ENCODE measurements at regions not wholly inside any gene's neighbourhood (a gene's known extent, or its start where the extent isn't known, plus 50 kb on each side); places are given as distances from the start of the nearest gene placed in this dataset.
"Not testable (repeated sequence)": the region's sequence is repeated elsewhere in the genome, so short reads cannot be mapped to it uniquely, and the experiment has no call there.

- H3K4me3 ChIP-seq (ENCODE audit: low read depth, low read length); H3K27ac ChIP-seq (ENCODE audit: low read depth, low read length); H3K36me3 ChIP-seq (ENCODE audit: control insufficient read depth, insufficient read depth, low read length); H3K9ac ChIP-seq (ENCODE audit: low read depth, low read length); H3K9me3 ChIP-seq (ENCODE audit: control insufficient read depth, insufficient read depth, low read length); H3K27me3 ChIP-seq (ENCODE audit: control insufficient read depth, insufficient read depth, low read length); H3K4me1 ChIP-seq (ENCODE audit: control insufficient read depth, insufficient read depth, low read length): not testable (repeated sequence)
Measured at GRCh38 chr7:29703830-29704229, 102.5 kb upstream of the WIPF3 start.

GRCh38 chr7:29709002-29709401 lies 97.3 kb upstream of the WIPF3 start:
- not testable (repeated sequence) for H3K27ac ChIP-seq (ENCODE audit: low read depth, low read length); H3K4me3 ChIP-seq (ENCODE audit: low read depth, low read length); H3K9me3 ChIP-seq (ENCODE audit: control insufficient read depth, insufficient read depth, low read length); H3K27me3 ChIP-seq (ENCODE audit: control insufficient read depth, insufficient read depth, low read length); H3K9ac ChIP-seq (ENCODE audit: low read depth, low read length); H3K36me3 ChIP-seq (ENCODE audit: control insufficient read depth, insufficient read depth, low read length); H3K4me1 ChIP-seq (ENCODE audit: control insufficient read depth, insufficient read depth, low read length)

- H3K36me3 ChIP-seq (ENCODE audit: control insufficient read depth, insufficient read depth, low read length); H3K27me3 ChIP-seq (ENCODE audit: control insufficient read depth, insufficient read depth, low read length); H3K27ac ChIP-seq (ENCODE audit: low read depth, low read length); H3K4me3 ChIP-seq (ENCODE audit: low read depth, low read length); H3K9me3 ChIP-seq (ENCODE audit: control insufficient read depth, insufficient read depth, low read length): not testable (repeated sequence)
- Histone ChIP-seq H3K4me1 (ENCODE audit: control insufficient read depth, insufficient read depth, low read length) (peaks cover 17% of the 10 kb centered on the region), H3K9ac (ENCODE audit: low read depth, low read length) (0 out of 2 replicates have a peak overlapping the region, but pooled peaks have one; percentile 1)
Measured at GRCh38 chr7:29723127-29723526, 83.2 kb upstream of the WIPF3 start.

- Histone ChIP-seq H3K9me3 (ENCODE audit: control insufficient read depth, insufficient read depth, low read length) (no peaks in the 10 kb centered on the region), H3K27ac (ENCODE audit: low read depth, low read length) (no peak overlapping the region), H3K27me3 (ENCODE audit: control insufficient read depth, insufficient read depth, low read length) (no peaks in the 10 kb centered on the region), H3K36me3 (ENCODE audit: control insufficient read depth, insufficient read depth, low read length) (no peaks in the 10 kb centered on the region), H3K4me1 (ENCODE audit: control insufficient read depth, insufficient read depth, low read length) (peaks cover 17% of the 10 kb centered on the region), H3K9ac (ENCODE audit: low read depth, low read length) (no peak overlapping the region), H3K4me3 (ENCODE audit: low read depth, low read length) (no peak overlapping the region)
Measured at GRCh38 chr7:29723599-29723998, 82.7 kb upstream of the WIPF3 start.

- H3K36me3 ChIP-seq (ENCODE audit: control insufficient read depth, insufficient read depth, low read length); H3K9me3 ChIP-seq (ENCODE audit: control insufficient read depth, insufficient read depth, low read length); H3K27me3 ChIP-seq (ENCODE audit: control insufficient read depth, insufficient read depth, low read length); H3K4me1 ChIP-seq (ENCODE audit: control insufficient read depth, insufficient read depth, low read length); H3K27ac ChIP-seq (ENCODE audit: low read depth, low read length); H3K9ac ChIP-seq (ENCODE audit: low read depth, low read length); H3K4me3 ChIP-seq (ENCODE audit: low read depth, low read length): not testable (repeated sequence)
Measured at GRCh38 chr7:29729534-29730165, 76.7 kb upstream of the WIPF3 start.

GRCh38 chr7:29734246-29734731 lies 72.0 kb upstream of the WIPF3 start:
- Histone ChIP-seq H3K4me1 (ENCODE audit: control insufficient read depth, insufficient read depth, low read length) (no peaks in the 10 kb centered on the region), H3K4me3 (ENCODE audit: low read depth, low read length) (no peak overlapping the region), H3K27ac (ENCODE audit: low read depth, low read length) (no peak overlapping the region), H3K27me3 (ENCODE audit: control insufficient read depth, insufficient read depth, low read length) (no peaks in the 10 kb centered on the region), H3K9me3 (ENCODE audit: control insufficient read depth, insufficient read depth, low read length) (no peaks in the 10 kb centered on the region), H3K9ac (ENCODE audit: low read depth, low read length) (no peak overlapping the region), H3K36me3 (ENCODE audit: control insufficient read depth, insufficient read depth, low read length) (no peaks in the 10 kb centered on the region)

GRCh38 chr7:29747645-29748245 lies 58.6 kb upstream of the WIPF3 start:
- H3K9me3 ChIP-seq (ENCODE audit: control insufficient read depth, insufficient read depth, low read length); H3K36me3 ChIP-seq (ENCODE audit: control insufficient read depth, insufficient read depth, low read length); H3K27me3 ChIP-seq (ENCODE audit: control insufficient read depth, insufficient read depth, low read length); H3K9ac ChIP-seq (ENCODE audit: low read depth, low read length); H3K4me3 ChIP-seq (ENCODE audit: low read depth, low read length); H3K4me1 ChIP-seq (ENCODE audit: control insufficient read depth, insufficient read depth, low read length); H3K27ac ChIP-seq (ENCODE audit: low read depth, low read length): not testable (repeated sequence)

GRCh38 chr7:29748286-29749099 lies 57.8 kb upstream of the WIPF3 start:
- H3K9ac ChIP-seq (ENCODE audit: low read depth, low read length): no peak overlapping the region
- H3K27ac ChIP-seq (ENCODE audit: low read depth, low read length): no peak overlapping the region
- no peak overlapping the region for H3K4me3 ChIP-seq (ENCODE audit: low read depth, low read length)
- H3K36me3 ChIP-seq (ENCODE audit: control insufficient read depth, insufficient read depth, low read length): no peaks in the 10 kb centered on the region
- H3K9me3 ChIP-seq (ENCODE audit: control insufficient read depth, insufficient read depth, low read length): no peaks in the 10 kb centered on the region
- no peaks in the 10 kb centered on the region for H3K4me1 ChIP-seq (ENCODE audit: control insufficient read depth, insufficient read depth, low read length)
- no peaks in the 10 kb centered on the region for H3K27me3 ChIP-seq (ENCODE audit: control insufficient read depth, insufficient read depth, low read length)

GRCh38 chr7:29749701-29750321 lies 56.5 kb upstream of the WIPF3 start:
- Histone ChIP-seq H3K4me3 (ENCODE audit: low read depth, low read length) (no peak overlapping the region), H3K9me3 (ENCODE audit: control insufficient read depth, insufficient read depth, low read length) (no peaks in the 10 kb centered on the region), H3K36me3 (ENCODE audit: control insufficient read depth, insufficient read depth, low read length) (no peaks in the 10 kb centered on the region), H3K4me1 (ENCODE audit: control insufficient read depth, insufficient read depth, low read length) (no peaks in the 10 kb centered on the region), H3K27ac (ENCODE audit: low read depth, low read length) (no peak overlapping the region), H3K27me3 (ENCODE audit: control insufficient read depth, insufficient read depth, low read length) (no peaks in the 10 kb centered on the region), H3K9ac (ENCODE audit: low read depth, low read length) (no peak overlapping the region)

GRCh38 chr7:29750373-29750940 lies 55.9 kb upstream of the WIPF3 start:
- H3K4me3 ChIP-seq (ENCODE audit: low read depth, low read length); H3K4me1 ChIP-seq (ENCODE audit: control insufficient read depth, insufficient read depth, low read length); H3K9me3 ChIP-seq (ENCODE audit: control insufficient read depth, insufficient read depth, low read length); H3K27me3 ChIP-seq (ENCODE audit: control insufficient read depth, insufficient read depth, low read length); H3K27ac ChIP-seq (ENCODE audit: low read depth, low read length); H3K9ac ChIP-seq (ENCODE audit: low read depth, low read length); H3K36me3 ChIP-seq (ENCODE audit: control insufficient read depth, insufficient read depth, low read length): not testable (repeated sequence)

Data from HUES48 (cell line).